GM12878 (cell line): ENCODE measurements at regions not wholly inside any gene's neighbourhood (a gene's known extent, or its start where the extent isn't known, plus 50 kb on each side); places are given as distances from the start of the nearest gene placed in this dataset.

Experiments used
- ASH2L ChIP-seq: fragments of 300-600, 200-600 bp; sonication (generic); IDR thresholded peaks from 2 replicates; pipeline ENCODE4 v1.6.1; 2017; ENCODE audit warnings: low read depth, mild to moderate bottlenecking, borderline replicate concordance
- CEBPZ ChIP-seq: fragments of 150-350 bp; IDR thresholded peaks from 2 replicates; pipeline ENCODE4 v1.6.1; 2016; ENCODE audit warnings: low read depth, low read length
- E4F1 ChIP-seq: fragments of 450-650 bp; IDR thresholded peaks from 2 replicates; pipeline ENCODE4 v1.6.1; 2018; ENCODE audit warnings: borderline replicate concordance, mild to moderate bottlenecking; ENCODE audit not compliant: partially characterized antibody
- GABPA ChIP-seq: IDR thresholded peaks from 2 replicates; pipeline ENCODE4 v1.6.1; 2014; ENCODE audit warnings: antibody characterized with exemption, low read depth, mild to moderate bottlenecking, inconsistent platforms
- KDM1A ChIP-seq: fragments of 200-600 bp; sonication (generic); IDR thresholded peaks from 2 replicates; pipeline ENCODE4 v1.6.1; 2016; ENCODE audit warnings: borderline replicate concordance
- MYC ChIP-seq: IDR thresholded peaks from 2 replicates; pipeline ENCODE4 v1.6.1; 2011; ENCODE audit warnings: mild to moderate bottlenecking, low read length, moderate library complexity, inconsistent platforms; ENCODE audit not compliant: insufficient read depth, insufficient replicate concordance, insufficient read length, severe bottlenecking
- NFYB ChIP-seq: IDR thresholded peaks from 2 replicates; pipeline ENCODE4 v1.6.1; 2011; ENCODE audit warnings: low read depth, mild to moderate bottlenecking, low read length, improper control_type of control experiment, moderate library complexity; ENCODE audit not compliant: insufficient read depth

- TF ChIP-seq GABPA: no peak
- TF ChIP-seq ASH2L: no peak
- TF ChIP-seq NFYB: no peak
- TF ChIP-seq MYC: no peak
- TF ChIP-seq CEBPZ: no peak
- TF ChIP-seq KDM1A: no peak
- TF ChIP-seq E4F1: no peak
Observed at GRCh38 chr2:236670235-236670620, 100.6 kb downstream of the ACKR3 start.
